GM12873 (cell line): ENCODE measurements at regions not wholly inside any gene's neighbourhood (a gene's known extent, or its start where the extent isn't known, plus 50 kb on each side); places are given as distances from the start of the nearest gene placed in this dataset.

Experiments
- TF ChIP-seq, protein P1 (sequence below): IDR thresholded peaks from 2 replicates; pipeline ENCODE4 v1.5.1; 2012; ENCODE audit warnings: low read depth, mild to moderate bottlenecking, moderate library complexity, low read length, control low read depth; ENCODE audit not compliant: insufficient read depth; ENCODE audit errors: missing control alignments

DNA sequence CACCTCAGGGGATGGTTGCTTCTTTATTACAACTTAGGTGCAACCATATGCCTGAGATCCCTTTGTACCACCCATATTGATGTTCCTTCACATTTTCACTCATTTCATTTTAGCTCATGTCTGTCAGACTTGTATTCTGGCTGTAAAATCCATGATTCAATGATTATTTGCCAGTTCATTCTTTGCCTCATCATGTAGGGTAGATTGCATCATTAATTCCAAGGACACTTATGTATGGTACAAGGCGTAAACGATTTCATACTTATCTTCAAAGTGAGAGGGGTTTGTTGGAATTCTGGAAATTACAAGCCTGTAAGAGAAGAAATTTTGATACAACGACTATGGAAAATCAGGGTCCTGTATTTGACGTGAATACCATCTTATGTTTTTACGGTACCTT is 685.0 kb upstream of the FANCL start:
- TF ChIP-seq, protein P1, sequence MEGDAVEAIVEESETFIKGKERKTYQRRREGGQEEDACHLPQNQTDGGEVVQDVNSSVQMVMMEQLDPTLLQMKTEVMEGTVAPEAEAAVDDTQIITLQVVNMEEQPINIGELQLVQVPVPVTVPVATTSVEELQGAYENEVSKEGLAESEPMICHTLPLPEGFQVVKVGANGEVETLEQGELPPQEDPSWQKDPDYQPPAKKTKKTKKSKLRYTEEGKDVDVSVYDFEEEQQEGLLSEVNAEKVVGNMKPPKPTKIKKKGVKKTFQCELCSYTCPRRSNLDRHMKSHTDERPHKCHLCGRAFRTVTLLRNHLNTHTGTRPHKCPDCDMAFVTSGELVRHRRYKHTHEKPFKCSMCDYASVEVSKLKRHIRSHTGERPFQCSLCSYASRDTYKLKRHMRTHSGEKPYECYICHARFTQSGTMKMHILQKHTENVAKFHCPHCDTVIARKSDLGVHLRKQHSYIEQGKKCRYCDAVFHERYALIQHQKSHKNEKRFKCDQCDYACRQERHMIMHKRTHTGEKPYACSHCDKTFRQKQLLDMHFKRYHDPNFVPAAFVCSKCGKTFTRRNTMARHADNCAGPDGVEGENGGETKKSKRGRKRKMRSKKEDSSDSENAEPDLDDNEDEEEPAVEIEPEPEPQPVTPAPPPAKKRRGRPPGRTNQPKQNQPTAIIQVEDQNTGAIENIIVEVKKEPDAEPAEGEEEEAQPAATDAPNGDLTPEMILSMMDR, result no peak

DNA sequence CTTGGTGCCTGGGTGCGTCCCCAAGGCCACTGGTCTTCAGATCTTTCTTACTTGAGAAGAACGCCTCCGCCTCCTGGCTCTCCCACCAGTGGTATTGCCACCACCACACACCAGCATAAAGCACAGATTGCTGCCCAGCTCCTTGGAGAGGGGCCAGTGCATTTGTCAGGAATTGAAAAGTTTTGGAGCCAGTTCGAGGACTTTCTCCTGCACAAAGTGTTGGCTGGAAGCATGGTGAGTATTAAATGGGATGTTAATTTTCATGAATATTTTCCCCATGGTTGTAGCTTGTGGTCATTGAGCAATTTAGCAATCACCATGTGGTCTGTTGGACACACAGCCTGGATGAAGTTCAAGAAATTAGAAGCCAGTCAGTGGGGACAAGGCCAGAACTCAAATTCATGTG is 684.6 kb upstream of the FANCL start:
- TF ChIP-seq, protein P1, result no peak

DNA sequence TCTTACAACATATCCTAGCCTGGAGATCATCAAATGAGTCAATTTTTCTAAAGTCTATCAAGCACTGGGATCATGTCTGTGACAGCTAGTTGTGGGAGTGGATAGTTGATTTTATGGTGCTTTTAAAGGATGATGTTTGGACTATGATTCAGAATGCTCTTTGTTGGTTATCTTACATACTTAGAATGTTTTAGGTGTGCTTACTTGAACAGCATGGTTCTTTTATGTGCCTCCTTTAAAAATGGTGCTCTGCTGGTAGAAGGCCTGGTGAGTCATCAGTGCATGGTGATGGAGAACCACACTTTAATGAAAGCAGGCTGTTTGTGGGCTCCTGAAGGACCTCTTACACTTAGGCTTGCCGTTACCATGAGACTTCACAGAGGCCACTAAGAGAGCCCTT is 682.7 kb upstream of the FANCL start:
- TF ChIP-seq, protein P1, result no peak

DNA sequence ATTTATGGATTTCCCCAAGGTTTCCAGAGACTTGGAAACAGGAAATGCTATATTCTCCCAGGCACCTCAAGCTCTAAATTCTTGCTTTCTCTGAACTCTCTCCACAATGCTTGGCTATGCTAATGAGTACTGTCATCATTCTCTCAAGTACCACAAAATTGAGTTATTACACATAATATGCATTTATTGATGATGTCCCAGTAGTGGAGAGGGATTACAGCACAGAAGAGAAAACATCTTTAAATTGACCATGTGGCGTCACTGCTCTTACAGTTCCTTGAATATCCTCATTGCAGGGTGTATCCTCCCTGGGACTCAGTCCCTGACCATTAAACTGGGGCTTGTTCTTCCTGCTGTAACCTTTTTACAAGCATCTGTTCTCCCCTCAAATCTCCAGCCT is 681.1 kb upstream of the FANCL start:
- TF ChIP-seq, protein P1, result no peak

DNA sequence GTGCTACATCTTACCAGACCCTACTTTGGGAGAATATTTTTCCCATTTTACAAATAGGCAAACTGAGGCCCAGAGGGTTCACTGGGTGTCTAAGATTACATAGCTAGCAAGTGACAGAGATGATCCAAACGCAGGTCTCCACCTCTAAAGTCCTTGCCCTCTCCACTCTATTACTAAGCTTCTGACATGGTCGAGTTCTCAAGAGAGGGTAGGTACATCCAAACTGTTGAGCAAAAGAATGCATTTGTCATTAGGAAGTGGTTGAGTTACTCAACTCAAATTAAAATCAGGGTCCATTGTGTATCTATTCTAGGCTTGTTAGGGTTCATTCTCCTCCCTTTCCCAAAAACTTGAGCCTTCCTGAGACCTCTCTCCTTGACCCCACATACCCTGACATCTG is 680.6 kb upstream of the FANCL start:
- TF ChIP-seq, protein P1, result no peak

DNA sequence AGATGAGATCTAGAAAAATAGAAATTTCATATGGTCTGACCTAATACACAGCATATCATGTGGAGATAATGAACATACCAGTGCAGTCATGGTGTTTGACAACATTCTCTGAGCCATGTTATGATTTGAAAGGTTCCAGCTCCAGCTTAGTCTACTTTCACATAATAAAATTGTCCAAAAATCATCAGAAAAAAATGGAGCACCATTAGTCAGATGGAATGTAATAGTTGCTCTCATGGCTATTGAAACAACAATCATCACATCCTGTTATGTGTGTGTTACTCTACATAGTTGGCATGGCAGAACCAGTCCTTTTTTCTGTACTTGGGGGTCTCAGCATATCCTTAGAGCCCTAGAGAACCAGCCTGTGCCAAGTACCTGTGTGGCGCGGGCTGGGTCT is 678.9 kb upstream of the FANCL start:
- TF ChIP-seq, protein P1, result no peak

DNA sequence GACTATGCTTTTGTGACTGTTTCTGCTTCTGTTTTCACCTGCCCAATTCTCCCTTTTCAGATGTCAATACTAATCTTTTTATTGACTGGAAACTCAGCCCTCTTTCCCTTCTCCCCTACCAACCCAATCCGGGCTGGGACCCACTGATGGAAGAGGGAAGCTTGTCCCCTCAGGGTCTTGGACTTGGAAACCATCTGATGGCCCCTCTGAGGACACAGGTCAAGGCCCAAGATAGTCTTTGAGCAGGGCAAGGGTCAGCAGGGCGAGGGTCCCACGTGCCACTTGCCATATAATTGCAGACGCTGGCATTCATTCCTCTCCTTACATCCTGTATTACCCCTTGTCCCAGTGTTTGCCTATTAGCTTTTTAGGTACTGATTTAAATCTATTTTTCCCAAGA is 678.2 kb upstream of the FANCL start:
- TF ChIP-seq, protein P1, result no peak
